Astrocyte of the spinal cord (primary cell): ENCODE measurements at regions not wholly inside any gene's neighbourhood (a gene's known extent, or its start where the extent isn't known, plus 50 kb on each side); places are given as distances from the start of the nearest gene placed in this dataset.
A peak's percentile ranks its signal among the peaks of the same experiment; 100 is the strongest.
"Not testable (repeated sequence)": the region's sequence is repeated elsewhere in the genome, so short reads cannot be mapped to it uniquely, and the experiment has no call there.

Experiments
- DNase-seq: peaks from one replicate; pipeline ENCODE4 v3.0.0; 2011; ENCODE audit warnings: low read depth, low spot score
- H3K4me3 ChIP-seq: 2 replicates; pipeline ENCODE4 v1.5.1; 2011; ENCODE audit warnings: low read depth, mild to moderate bottlenecking, low read length, moderate library complexity
- in situ Hi-C: cut with HindIII; loops from 2 replicates; pipeline ENCODE4 v1.10.0; 2017; ENCODE audit warnings: low sequenced_read_pairs
- TF ChIP-seq, protein P1 (sequence below): IDR thresholded peaks from 2 replicates; pipeline ENCODE4 v1.5.1; 2012; ENCODE audit warnings: low read depth, mild to moderate bottlenecking, low read length, inconsistent platforms

DNA sequence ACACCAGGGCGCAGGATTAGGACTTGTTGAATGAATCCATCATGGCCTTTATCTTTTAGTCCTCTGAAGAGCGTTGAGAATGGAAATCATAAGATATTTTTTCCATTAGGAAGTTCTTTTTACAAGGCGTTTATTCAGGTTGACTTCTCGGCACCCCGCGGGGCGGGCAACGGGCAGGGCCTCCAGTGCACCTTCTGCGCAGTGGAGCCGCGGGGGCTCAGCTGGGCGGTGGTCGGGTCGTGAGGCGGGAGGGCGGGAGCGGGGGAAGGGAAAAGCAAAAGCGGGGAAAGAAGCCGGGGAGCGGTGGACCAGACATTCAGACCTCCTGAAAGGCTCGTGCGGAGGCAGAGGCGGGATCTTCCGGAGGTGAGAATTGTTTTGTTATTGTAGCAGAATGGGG, 258.3 kb upstream of the NOTCH2NLA start:
- DNase-seq, H3K4me3 ChIP-seq, in situ Hi-C loops: not testable (repeated sequence)

DNA sequence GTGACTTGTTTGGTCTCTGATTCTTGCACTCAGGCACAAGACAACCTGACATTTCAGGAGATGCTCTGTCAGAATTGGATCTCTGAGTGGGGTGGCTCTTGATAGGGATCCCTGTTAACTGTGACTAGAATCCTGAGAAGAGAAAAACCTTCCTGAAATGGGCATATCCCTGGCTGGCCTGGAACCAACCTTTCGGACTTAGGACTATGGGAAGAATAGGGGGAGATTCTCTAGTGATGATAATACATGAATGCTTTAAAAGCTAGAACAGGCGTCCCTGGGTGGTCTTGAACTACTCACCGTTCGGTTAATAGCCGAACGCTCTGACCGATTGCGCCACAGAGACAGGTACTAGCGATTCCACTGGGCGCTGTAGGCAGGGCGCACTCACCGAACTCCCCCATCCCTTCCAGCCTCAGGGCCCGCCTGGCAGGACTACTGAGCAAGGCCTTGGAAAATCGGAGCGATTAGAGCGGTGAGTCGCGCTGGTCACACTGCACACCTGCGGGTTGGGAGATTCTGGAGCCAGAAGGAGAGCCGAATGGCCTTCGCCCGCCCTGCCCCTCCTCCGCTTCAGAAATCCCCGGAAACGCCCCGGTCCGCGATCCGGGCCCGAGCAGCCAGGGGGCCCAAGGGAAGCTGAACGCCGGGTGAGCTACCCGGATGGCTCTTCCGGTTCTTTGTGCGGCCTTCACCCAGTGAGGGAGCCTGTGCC, 257.6 kb upstream of the NOTCH2NLA start:
- in situ Hi-C loops, result not testable (repeated sequence)
- DNase-seq, result peak; percentile 24
- peak overlapping the region; percentile 28 for H3K4me3 ChIP-seq

DNA sequence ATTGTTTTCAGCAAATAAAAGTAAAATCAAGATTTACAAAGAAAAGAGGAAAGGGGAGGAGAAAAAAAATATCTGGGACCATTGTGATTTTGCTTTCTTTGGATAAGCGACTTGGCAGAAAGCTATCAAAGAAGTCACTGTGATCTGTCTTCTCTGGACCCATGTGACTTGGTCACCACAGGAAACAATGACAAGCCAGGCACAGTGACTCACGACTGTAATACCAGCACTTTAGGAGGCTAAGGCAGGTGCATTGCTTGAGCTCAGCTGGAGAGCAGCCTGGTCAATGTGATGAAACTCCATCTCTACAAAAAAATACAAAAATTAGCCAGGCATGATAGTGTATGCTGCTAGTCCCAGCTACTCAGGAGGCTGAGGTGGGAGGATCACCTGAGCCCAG, 255.4 kb upstream of the NOTCH2NLA start:
- DNase-seq, H3K4me3 ChIP-seq, in situ Hi-C loops: not testable (repeated sequence)

DNA sequence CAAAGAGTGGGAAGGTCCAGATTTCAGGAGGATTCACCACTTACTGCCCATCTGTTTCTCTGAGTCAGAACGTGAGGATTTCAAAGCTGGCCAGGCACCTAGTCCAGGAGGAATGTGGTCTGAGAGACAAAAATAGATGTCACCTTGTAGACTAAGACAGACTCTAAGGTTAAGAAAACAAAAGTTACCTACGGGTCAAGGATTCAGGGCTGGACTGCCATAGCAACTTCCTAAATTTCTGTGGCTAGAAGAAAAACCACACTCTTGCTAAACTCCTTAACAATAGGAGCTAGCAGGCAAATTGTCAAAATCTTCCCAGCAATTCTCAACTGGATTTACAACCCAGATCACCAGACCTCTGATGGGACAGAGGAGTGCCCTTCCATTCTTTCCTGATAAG, 250.4 kb upstream of the NOTCH2NLA start:
- in situ Hi-C loops, H3K4me3 ChIP-seq, DNase-seq: not testable (repeated sequence)

DNA sequence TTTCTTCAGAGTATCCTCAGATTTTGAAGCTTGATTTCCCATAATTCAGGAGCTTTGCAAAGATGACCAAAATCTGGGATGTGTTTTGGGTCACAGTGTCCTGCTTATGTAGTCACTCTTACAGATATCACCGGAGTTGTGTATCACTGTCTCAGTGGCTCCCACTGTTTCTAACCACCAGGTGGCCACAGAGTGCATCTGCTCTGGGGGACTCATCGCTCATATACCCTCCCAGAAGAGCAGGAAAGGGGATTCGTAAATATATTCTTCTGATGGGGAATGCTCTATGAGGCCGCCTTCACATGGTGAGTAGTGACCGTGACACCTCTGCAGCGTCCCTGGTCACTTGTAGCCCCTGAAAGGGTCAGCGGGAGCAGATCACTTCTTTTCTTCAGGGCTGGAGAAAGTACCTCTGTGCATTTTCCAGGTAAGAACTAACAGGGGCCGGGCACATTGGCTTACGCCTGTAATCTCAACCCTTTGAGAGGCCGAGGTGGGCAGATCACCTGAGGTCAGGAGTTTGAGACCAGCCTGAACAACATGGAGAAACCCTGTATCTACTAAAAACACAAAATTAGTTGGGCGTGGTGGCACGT, 249.4 kb upstream of the NOTCH2NLA start:
- TF ChIP-seq, protein P1, sequence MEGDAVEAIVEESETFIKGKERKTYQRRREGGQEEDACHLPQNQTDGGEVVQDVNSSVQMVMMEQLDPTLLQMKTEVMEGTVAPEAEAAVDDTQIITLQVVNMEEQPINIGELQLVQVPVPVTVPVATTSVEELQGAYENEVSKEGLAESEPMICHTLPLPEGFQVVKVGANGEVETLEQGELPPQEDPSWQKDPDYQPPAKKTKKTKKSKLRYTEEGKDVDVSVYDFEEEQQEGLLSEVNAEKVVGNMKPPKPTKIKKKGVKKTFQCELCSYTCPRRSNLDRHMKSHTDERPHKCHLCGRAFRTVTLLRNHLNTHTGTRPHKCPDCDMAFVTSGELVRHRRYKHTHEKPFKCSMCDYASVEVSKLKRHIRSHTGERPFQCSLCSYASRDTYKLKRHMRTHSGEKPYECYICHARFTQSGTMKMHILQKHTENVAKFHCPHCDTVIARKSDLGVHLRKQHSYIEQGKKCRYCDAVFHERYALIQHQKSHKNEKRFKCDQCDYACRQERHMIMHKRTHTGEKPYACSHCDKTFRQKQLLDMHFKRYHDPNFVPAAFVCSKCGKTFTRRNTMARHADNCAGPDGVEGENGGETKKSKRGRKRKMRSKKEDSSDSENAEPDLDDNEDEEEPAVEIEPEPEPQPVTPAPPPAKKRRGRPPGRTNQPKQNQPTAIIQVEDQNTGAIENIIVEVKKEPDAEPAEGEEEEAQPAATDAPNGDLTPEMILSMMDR, result peak; percentile 65
- peak; percentile 3 for DNase-seq
- in situ Hi-C loops, H3K4me3 ChIP-seq: not testable (repeated sequence)

DNA sequence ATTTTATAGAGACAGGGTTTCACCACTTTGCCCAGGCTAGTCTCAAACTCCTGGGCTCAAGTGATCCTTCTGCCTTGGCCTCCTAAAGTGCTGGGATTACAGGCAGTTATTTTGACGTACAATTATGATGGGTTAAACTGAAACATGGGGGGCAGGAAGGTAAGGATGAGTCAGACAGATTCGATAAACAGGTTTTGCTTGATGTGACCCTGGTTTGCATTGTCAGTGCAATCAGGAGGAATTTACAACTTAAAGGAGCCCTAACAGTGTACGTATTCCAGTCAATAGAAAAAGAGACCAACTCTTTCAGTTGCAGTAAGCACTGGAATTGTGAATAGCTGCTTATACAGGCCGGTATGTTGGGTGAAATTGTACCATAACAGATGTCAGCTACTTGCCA, 246.3 kb upstream of the NOTCH2NLA start:
- DNase-seq, in situ Hi-C loops, H3K4me3 ChIP-seq: not testable (repeated sequence)

DNA sequence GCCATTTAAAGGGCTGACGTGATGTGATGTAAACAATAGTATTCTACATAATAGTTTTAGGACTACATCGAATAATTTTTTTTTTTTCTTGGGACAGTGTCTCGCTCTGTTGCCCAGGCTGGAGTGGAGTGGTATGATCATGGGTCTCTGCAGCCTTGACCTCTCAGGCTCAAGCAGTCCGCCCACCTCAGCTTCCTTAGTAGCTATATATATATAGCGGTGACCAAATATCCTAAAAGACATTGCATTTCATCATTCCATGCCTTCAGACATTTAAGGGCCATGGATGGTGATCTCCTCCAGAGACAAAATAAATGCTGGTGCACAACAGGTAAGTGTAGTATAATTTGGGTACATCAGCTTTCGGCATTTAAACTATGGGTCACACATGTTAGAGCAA, 245.4 kb upstream of the NOTCH2NLA start:
- DNase-seq, H3K4me3 ChIP-seq, in situ Hi-C loops: not testable (repeated sequence)

DNA sequence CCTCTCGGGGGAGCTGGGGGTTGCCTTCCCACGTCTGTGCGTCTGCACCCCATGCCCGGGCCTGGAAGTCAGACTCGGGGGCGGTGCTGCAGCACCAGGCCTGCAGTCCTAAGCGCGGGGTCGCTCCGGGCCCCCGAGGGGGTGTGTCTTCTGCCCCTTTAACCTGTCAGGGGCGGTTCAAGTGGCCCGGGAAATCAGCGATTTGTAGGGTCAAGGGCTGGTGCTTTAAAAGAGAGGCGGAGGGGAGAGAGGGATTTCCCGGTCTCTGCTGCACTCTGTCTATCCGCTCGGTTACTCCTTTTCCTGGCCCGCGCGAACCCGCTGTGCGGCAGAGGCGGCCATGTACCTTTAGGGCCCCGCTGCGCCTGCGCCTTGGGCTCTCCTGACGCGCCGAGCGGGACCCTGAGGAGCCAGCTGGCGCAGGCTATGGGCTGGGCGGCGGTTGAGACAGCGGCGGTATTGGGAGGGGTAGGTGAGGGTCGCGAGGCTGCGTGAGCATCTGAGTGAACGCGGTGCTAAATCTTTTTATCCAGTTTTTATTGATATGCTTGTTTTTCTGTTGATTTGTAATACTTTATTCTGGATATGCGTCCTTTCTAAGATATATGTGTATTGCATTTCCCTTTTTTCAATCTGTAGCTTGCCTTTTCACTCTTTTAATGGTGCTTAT, 243.5 kb upstream of the NOTCH2NLA start:
- peak overlapping the region; percentile 32 for H3K4me3 ChIP-seq
- in situ Hi-C loops, result not testable (repeated sequence)
- peak; percentile 38 for DNase-seq

DNA sequence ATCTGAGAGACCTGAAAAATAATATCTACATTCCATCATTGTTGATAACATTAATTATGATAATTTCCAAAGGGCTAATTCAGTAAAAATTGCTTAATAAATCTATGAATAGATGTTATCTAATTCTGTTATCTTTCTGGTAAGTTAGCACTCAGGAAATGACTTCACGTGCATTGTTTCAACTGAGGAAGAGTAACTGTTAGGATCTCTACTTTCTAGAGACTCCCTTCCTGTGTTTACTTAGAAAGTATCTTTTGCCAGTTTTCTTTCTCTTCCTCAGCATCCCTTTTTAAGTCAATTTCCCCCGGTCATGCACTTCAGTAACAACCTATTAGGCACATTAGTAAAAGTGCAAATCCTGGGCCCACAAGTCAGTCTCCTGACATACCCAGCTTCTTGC, 231.1 kb upstream of the NOTCH2NLA start:
- DNase-seq, in situ Hi-C loops, H3K4me3 ChIP-seq: not testable (repeated sequence)

DNA sequence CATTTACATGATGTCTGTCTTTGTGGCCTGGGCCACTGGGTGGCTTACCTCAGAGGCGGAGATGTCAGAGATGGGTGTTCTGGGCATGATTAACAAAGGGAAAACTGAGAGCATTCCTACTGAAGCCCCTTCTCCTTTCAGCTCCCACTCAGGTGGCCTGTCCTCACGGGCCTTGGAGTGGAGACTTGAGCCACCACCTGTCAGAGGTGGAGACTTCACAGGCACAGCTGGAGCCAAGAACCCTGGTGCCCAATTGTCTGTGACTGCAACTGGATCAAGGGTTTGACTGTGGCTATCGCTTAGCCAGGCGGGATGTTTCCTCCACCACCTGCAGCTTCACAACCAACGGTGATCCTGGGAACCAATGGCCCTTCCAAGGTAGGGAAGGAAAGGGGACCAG, 230.5 kb upstream of the NOTCH2NLA start:
- DNase-seq, H3K4me3 ChIP-seq, in situ Hi-C loops: not testable (repeated sequence)

DNA sequence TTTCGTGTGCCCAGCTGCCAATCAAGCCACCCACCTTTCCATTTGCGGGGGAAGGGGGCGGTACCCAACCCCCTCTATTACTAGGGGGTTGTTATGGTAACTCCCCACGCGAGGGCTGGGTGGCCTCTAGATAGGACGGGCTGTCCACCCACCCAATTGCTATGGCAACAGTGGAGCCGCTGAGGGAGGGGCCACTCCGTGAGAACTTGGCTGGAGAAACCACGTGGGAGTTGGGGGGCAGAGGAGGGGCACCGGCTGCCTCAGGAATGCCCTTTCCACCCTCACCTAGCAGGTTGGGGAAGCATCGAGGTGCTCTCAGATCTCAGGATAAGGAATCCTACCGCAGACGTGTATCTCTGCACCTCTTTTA, 220.0 kb upstream of the NOTCH2NLA start:
- in situ Hi-C loops, H3K4me3 ChIP-seq, DNase-seq: not testable (repeated sequence)

DNA sequence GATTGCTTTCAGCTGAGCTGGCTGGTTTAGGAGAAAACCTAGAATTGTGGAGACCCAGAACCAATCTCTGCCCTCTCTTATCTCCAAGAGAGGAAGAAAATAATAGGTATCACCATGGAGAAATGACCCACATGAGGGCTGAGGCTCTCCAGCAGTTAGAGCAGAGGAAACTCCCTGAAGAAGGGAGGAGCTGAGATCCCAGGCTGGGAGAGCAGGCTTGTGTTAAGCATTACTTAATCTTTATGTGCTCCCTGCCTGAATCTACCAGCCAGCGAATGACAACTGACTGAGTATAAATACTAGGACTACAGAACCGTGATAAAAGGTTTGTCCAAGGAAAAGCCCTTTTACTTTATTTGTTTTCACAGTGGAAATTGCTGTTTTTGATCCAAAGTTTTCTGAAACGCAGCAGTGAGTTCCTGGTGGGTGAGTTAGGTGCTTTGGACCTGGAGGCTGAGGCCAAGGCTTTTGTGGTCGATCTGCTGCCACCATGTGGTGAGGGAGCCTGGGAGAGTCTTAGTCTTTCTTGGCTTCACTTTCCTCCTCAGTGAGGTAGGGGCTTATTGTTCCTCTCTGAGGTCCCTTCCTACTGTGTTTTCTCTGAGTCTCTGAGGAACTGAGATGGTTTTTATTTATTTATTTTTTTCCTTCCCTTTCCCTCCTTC, 219.5 kb upstream of the NOTCH2NLA start:
- TF ChIP-seq, protein P1, result peak; percentile 12
- H3K4me3 ChIP-seq, DNase-seq, in situ Hi-C loops: not testable (repeated sequence)

DNA sequence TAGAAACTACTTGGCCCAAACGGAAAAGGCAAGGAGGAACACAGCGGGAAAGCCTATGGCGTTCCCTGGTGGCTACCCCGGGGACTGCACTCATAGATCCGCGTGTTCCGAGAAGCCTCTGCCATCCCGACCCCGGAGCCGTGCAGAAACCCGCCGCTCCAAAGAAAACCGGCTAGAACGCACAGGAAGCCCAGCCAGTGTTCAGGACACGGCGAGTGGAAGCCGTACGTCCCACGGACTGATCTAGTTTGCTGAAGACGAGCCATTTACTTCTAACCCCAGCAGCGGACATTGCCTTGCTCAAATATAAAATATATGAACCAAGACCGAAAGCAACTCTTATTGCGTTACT, 215.0 kb upstream of the NOTCH2NLA start:
- DNase-seq, result peak; percentile 6
- peak overlapping the region; percentile 36 for H3K4me3 ChIP-seq
- in situ Hi-C loops, result not testable (repeated sequence)

DNA sequence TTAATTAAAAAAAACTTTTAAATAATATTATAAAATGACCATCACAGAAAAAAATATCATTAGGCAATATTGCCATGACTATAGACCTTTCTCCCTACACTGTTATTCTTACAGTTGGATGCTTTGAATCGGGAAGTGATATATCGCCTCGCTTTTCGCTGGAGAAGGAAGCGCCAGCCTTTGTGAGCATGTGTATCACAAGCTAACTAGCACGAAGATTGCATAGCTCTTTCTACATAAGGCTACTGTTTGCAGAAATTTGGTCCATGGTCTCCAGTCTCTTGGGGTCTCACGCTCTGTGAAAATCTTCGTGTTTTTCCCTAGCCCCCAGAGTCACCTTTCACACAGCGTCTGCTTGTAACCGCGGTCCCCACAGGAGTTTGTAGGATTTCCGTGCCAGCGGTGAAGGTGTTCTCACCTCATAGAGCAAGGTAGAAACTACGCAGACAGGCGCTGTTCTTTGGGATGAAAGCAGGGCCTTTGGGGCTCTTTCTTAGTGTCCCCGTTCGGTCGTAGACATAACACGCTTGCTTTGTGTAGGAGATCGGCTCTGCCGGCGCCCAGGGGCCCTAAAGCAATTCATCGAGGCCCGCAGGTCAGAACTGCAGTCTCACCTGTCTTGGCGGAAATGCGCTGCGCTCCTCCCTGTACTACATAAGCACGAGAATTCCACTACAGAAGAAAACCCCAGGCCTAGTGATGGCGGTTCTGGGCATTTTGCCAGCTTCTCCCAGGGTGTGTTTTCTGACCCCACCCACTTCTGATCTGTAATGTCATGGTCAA, 214.5 kb upstream of the NOTCH2NLA start:
- DNase-seq, H3K4me3 ChIP-seq, in situ Hi-C loops: not testable (repeated sequence)
